ENCODE measurements at regions not wholly inside any gene's neighbourhood (a gene's known extent, or its start where the extent isn't known, plus 50 kb on each side); places are given as distances from the start of the nearest gene placed in this dataset.
"Not testable (repeated sequence)": the region's sequence is repeated elsewhere in the genome, so short reads cannot be mapped to it uniquely, and the experiment has no call there.

GRCh38 chr21:6060054-6060681 is 4461.2 kb upstream of the TPTE start:
- DNase-seq (ENCODE audit: low spot score), result not testable (repeated sequence)

- not testable (repeated sequence) for DNase-seq (ENCODE audit: low spot score)
Observed at GRCh38 chr21:6066320-6066985, 4454.9 kb upstream of the TPTE start.

GRCh38 chr21:6068098-6068831 is 4453.1 kb upstream of the TPTE start:
- not testable (repeated sequence) for DNase-seq (ENCODE audit: low spot score)

GRCh38 chr21:6070213-6070612 is 4451.2 kb upstream of the TPTE start:
- not testable (repeated sequence) for DNase-seq (ENCODE audit: low spot score)

GRCh38 chr21:6072691-6073090 is 4448.7 kb upstream of the TPTE start:
- not testable (repeated sequence) for DNase-seq (ENCODE audit: low spot score)

GRCh38 chr21:6073993-6074705 is 4447.2 kb upstream of the TPTE start:
- not testable (repeated sequence) for DNase-seq (ENCODE audit: low spot score)

- DNase-seq (ENCODE audit: low spot score), result not testable (repeated sequence)
Observed at GRCh38 chr21:6074935-6075334, 4446.4 kb upstream of the TPTE start.

- not testable (repeated sequence) for DNase-seq (ENCODE audit: low spot score)
Observed at GRCh38 chr21:6075627-6076208, 4445.7 kb upstream of the TPTE start.

- DNase-seq (ENCODE audit: low spot score), result not testable (repeated sequence)
Observed at GRCh38 chr21:6077358-6077757, 4444.0 kb upstream of the TPTE start.

GRCh38 chr21:6078902-6079301 is 4442.5 kb upstream of the TPTE start:
- DNase-seq (ENCODE audit: low spot score), result not testable (repeated sequence)

GRCh38 chr21:6080941-6081655 is 4440.3 kb upstream of the TPTE start:
- not testable (repeated sequence) for DNase-seq (ENCODE audit: low spot score)

- not testable (repeated sequence) for DNase-seq (ENCODE audit: low spot score)
Observed at GRCh38 chr21:6082166-6082565, 4439.2 kb upstream of the TPTE start.

- not testable (repeated sequence) for DNase-seq (ENCODE audit: low spot score)
Observed at GRCh38 chr21:6083574-6084120, 4437.7 kb upstream of the TPTE start.

- not testable (repeated sequence) for DNase-seq (ENCODE audit: low spot score)
Observed at GRCh38 chr21:6086038-6086437, 4435.3 kb upstream of the TPTE start.

GRCh38 chr21:6087579-6088178 is 4433.7 kb upstream of the TPTE start:
- DNase-seq (ENCODE audit: low spot score), result not testable (repeated sequence)

- DNase-seq (ENCODE audit: low spot score), result not testable (repeated sequence)
Observed at GRCh38 chr21:6090286-6090908, 4431.0 kb upstream of the TPTE start.

- DNase-seq (ENCODE audit: low spot score), result not testable (repeated sequence)
Observed at GRCh38 chr21:6091335-6092027, 4429.9 kb upstream of the TPTE start.

GRCh38 chr21:6092401-6092800 is 4429.0 kb upstream of the TPTE start:
- DNase-seq (ENCODE audit: low spot score), result not testable (repeated sequence)

GRCh38 chr21:6093419-6093818 is 4428.0 kb upstream of the TPTE start:
- not testable (repeated sequence) for DNase-seq (ENCODE audit: low spot score)

Measured in H4 (cell line).